MCF 10A (cell line): ENCODE measurements at regions not wholly inside any gene's neighbourhood (a gene's known extent, or its start where the extent isn't known, plus 50 kb on each side); places are given as distances from the start of the nearest gene placed in this dataset.

Experiments used
- BruUV-seq: library from RNA; stranded (reverse); fragments of 400-500 nt; replicated peaks from 2 replicates; lab custom pipeline; 2021; lab: Mats Ljungman, UMichigan
- CTCF ChIA-PET: fragments of 300-600 bp; sonication (Branson Sonifier 250); formaldehyde crosslinking; extraction: SDS; loops from one replicate; lab custom pipeline; 2021; ENCODE audit warnings: antibody characterized with exemption, inconsistent platforms; lab: Yijun Ruan, JAX
- POLR2A ChIA-PET: fragments of 300-600, 350-650 bp; sonication (Branson Sonifier 250); formaldehyde crosslinking; extraction: SDS; loops from one replicate; lab custom pipeline; 2020; ENCODE audit warnings: antibody characterized with exemption, inconsistent platforms; lab: Yijun Ruan, JAX
- DNase-seq: peaks from one replicate; pipeline ENCODE4 v3.0.0-alpha.2; 2018; ENCODE audit not compliant: unreplicated experiment
- H3K27ac Mint-ChIP-seq: one replicate; pipeline ENCODE4 v1.8.0; 2022; ENCODE audit warnings: mild to moderate bottlenecking, low read depth, mixed read lengths; ENCODE audit not compliant: unreplicated experiment
- H3K27me3 Mint-ChIP-seq: one replicate; pipeline ENCODE4 v1.8.0; 2022; ENCODE audit warnings: mixed read lengths; ENCODE audit not compliant: insufficient read depth, unreplicated experiment
- H3K36me3 Mint-ChIP-seq: one replicate; pipeline ENCODE4 v1.8.0; 2022; ENCODE audit warnings: mild to moderate bottlenecking, moderate library complexity, mixed read lengths; ENCODE audit not compliant: insufficient read depth, unreplicated experiment
- H3K4me1 Mint-ChIP-seq: one replicate; pipeline ENCODE4 v1.8.0; 2022; ENCODE audit warnings: mixed read lengths; ENCODE audit not compliant: insufficient read depth, unreplicated experiment
- H3K4me3 Mint-ChIP-seq: one replicate; pipeline ENCODE4 v1.8.0; 2022; ENCODE audit warnings: mild to moderate bottlenecking, moderate library complexity, mixed read lengths; ENCODE audit not compliant: unreplicated experiment
- H3K9me3 Mint-ChIP-seq: one replicate; pipeline ENCODE4 v1.8.0; 2022; ENCODE audit warnings: mixed read lengths; ENCODE audit not compliant: unreplicated experiment
- intact Hi-C: fragments of 100-400 bp; cut with micrococcal nuclease; formaldehyde crosslinking; loops from 2 replicates; pipeline ENCODE4 v1.14.1; 2022
- TF ChIP-seq, protein P1 (sequence below): fragments of 200-600 bp; IDR thresholded peaks from one replicate; pipeline ENCODE4 v1.8.0; 2022; ENCODE audit warnings: antibody characterized with exemption, mild to moderate bottlenecking; ENCODE audit not compliant: unreplicated experiment

DNA sequence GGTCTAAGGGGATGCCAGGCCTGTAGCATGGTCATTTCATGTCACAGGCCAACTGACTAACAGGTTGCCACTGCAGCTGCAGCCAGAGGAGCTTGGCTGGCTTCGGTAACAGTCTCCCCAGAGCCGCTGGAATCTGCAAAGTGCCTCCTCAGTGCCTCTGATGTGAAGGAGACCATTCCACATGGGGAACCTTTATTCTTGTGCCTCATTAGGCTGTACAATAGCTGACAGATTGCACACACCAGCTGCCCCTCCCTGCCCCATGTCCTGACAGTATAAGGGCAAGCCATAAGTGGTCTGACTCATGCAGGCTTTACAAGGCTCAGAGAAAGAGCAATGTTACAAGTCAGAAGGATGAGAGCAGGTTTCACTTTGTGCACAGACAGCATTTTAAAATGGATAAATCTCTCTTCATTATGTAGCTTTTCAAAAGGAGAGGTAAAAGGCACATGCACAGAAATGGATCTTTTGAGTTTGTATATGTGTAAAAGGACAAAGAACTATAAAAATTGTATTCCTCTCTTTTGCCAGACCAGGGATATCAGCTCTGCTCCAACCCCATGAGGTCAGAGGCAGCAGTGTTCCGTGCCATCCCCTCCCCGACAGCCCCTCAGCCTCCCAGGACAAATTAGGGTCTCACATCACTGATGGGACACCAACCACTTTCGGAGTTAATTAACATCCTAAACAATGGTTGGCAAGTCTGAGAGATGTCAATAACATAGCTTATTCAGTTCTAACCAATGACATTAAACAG lies 467.8 kb downstream of the TMEM232 start:
- BruUV-seq, result no TSS peak
- no peaks in the 10 kb centered on the region for H3K36me3 Mint-ChIP-seq
- CTCF ChIA-PET, result interaction anchor here (0.5 to 0.6 kb wide), 2 partner anchors 552 to 613 kb away, joined by 3 read pairs; no protein-coding TSS in a partner anchor
- peak overlapping the region; percentile 16 for H3K27ac Mint-ChIP-seq
- H3K4me3 Mint-ChIP-seq, result no peak overlapping the region
- H3K9me3 Mint-ChIP-seq, result no peaks in the 10 kb centered on the region
- TF ChIP-seq, protein P1, sequence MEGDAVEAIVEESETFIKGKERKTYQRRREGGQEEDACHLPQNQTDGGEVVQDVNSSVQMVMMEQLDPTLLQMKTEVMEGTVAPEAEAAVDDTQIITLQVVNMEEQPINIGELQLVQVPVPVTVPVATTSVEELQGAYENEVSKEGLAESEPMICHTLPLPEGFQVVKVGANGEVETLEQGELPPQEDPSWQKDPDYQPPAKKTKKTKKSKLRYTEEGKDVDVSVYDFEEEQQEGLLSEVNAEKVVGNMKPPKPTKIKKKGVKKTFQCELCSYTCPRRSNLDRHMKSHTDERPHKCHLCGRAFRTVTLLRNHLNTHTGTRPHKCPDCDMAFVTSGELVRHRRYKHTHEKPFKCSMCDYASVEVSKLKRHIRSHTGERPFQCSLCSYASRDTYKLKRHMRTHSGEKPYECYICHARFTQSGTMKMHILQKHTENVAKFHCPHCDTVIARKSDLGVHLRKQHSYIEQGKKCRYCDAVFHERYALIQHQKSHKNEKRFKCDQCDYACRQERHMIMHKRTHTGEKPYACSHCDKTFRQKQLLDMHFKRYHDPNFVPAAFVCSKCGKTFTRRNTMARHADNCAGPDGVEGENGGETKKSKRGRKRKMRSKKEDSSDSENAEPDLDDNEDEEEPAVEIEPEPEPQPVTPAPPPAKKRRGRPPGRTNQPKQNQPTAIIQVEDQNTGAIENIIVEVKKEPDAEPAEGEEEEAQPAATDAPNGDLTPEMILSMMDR, result no peak
- POLR2A ChIA-PET, result interaction anchor here (0.7 to 1.7 kb wide), 2 partner anchors 11 to 66 kb away, joined by 3 to 4 read pairs; no protein-coding TSS in a partner anchor
- H3K27me3 Mint-ChIP-seq, result no peaks in the 10 kb centered on the region
- intact Hi-C loops, result no loop called here
- peaks cover 14% of the 10 kb centered on the region for H3K4me1 Mint-ChIP-seq
- DNase-seq, result peak; percentile 71

DNA sequence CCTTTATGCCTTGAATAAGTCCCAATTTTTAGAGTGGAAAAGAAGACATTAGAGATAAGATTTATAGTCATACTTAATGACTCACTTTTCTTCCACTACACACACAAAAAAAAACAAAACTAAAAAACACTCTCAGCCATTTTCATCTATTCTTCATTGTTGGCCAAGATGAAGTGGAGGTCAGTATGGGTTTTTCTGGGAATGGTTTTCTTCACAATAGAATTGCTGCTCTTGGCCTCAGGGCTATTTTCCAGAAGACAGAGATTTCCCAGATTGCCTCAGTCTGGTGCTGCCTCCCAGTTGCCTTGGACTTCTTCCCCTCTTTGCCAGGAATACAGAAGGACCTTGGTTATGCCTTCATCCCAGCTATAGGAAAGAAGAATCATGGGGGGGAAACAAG lies 463.7 kb downstream of the TMEM232 start:
- CTCF ChIA-PET, result interaction anchor here (0.6 kb wide), 1 partner anchor 99 kb away, joined by 4 read pairs; no protein-coding TSS in a partner anchor
- no peak overlapping the region for H3K4me3 Mint-ChIP-seq
- intact Hi-C loops, result no loop called here
- no peak overlapping the region for H3K27ac Mint-ChIP-seq
- no peaks in the 10 kb centered on the region for H3K27me3 Mint-ChIP-seq
- no peaks in the 10 kb centered on the region for H3K36me3 Mint-ChIP-seq
- no TSS peak for BruUV-seq
- peaks cover 14% of the 10 kb centered on the region for H3K4me1 Mint-ChIP-seq
- TF ChIP-seq, protein P1, result no peak
- POLR2A ChIA-PET, result no interaction called here
- DNase-seq, result peak; percentile 8
- H3K9me3 Mint-ChIP-seq, result no peaks in the 10 kb centered on the region

DNA sequence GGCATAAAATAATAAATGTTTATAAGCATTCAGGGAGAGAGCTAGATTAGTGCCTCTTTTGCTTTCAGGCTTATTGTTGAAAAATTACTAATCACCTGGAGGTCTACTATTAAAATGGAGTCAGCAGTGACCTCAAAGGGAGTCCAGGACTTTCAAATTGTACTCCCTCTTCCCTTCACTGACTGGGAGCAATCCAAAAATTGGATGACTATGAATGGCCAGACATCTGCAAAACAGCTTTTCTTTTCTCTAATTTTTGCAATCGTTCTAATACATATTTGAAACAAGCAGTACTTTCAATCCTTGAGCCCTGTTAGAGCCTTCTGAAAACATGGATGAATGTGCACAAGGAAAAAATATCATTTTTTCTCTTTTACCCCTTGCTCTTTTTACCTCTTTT lies 461.8 kb downstream of the TMEM232 start:
- POLR2A ChIA-PET, result interaction anchor here (0.6 kb wide), 1 partner anchor 150 kb away, joined by 3 read pairs; no protein-coding TSS in a partner anchor
- no peak overlapping the region for H3K27ac Mint-ChIP-seq
- intact Hi-C loops, result no loop called here
- DNase-seq, result no peak
- CTCF ChIA-PET, result interaction anchor here (0.5 to 0.6 kb wide), 2 partner anchors 288 to 375 kb away, joined by 3 read pairs; no protein-coding TSS in a partner anchor
- no peaks in the 10 kb centered on the region for H3K9me3 Mint-ChIP-seq
- no peaks in the 10 kb centered on the region for H3K36me3 Mint-ChIP-seq
- no TSS peak for BruUV-seq
- no peaks in the 10 kb centered on the region for H3K27me3 Mint-ChIP-seq
- TF ChIP-seq, protein P1, result no peak
- H3K4me1 Mint-ChIP-seq, result peaks cover 10% of the 10 kb centered on the region
- no peak overlapping the region for H3K4me3 Mint-ChIP-seq

GRCh38 chr5:110265162-110265561 lies 461.3 kb downstream of the TMEM232 start:
- Mint-ChIP-seq H3K27me3 (no peaks in the 10 kb centered on the region), H3K9me3 (no peaks in the 10 kb centered on the region), H3K36me3 (no peaks in the 10 kb centered on the region), H3K4me1 (peaks cover 13% of the 10 kb centered on the region), H3K4me3 (no peak overlapping the region), H3K27ac (no peak overlapping the region)
- no TSS peak for BruUV-seq
- intact Hi-C loops, result no loop called here
- no peak for DNase-seq
- POLR2A ChIA-PET, result no interaction called here
- CTCF ChIA-PET, result no interaction called here
- TF ChIP-seq, protein P1, result no peak
